ENCODE measurements at regions not wholly inside any gene's neighbourhood (a gene's known extent, or its start where the extent isn't known, plus 50 kb on each side); places are given as distances from the start of the nearest gene placed in this dataset.
"Not testable (repeated sequence)": the region's sequence is repeated elsewhere in the genome, so short reads cannot be mapped to it uniquely, and the experiment has no call there.

- no peak for DNase-seq
These were observed 71.8 kb downstream of the LARP7 start for GRCh38 chr4:112708772-112709171.

GRCh38 chr4:112714922-112715901, 78.3 kb downstream of the LARP7 start:
- DNase-seq = no peak

- DNase-seq = no peak
These were observed 80.9 kb downstream of the LARP7 start for GRCh38 chr4:112717856-112718255.

- DNase-seq = no peak
These were observed 84.7 kb downstream of the LARP7 start for GRCh38 chr4:112721627-112722026.

GRCh38 chr4:112726041-112726440, 89.1 kb downstream of the LARP7 start:
- DNase-seq = no peak

GRCh38 chr4:112727728-112728127, 90.8 kb downstream of the LARP7 start:
- DNase-seq = not testable (repeated sequence)

GRCh38 chr4:112731715-112732114, 94.8 kb downstream of the LARP7 start:
- DNase-seq = no peak

GRCh38 chr4:112732142-112732541, 95.2 kb downstream of the LARP7 start:
- no peak for DNase-seq

GRCh38 chr4:112735474-112735951, 98.6 kb downstream of the LARP7 start:
- DNase-seq = no peak

GRCh38 chr4:112736718-112737135, 99.8 kb downstream of the LARP7 start:
- DNase-seq = no peak

- DNase-seq = no peak
These were observed 102.5 kb downstream of the LARP7 start for GRCh38 chr4:112739442-112739841.

- no peak for DNase-seq
These were observed 110.1 kb downstream of the LARP7 start for GRCh38 chr4:112747036-112747435.

GRCh38 chr4:112748352-112748878, 111.5 kb downstream of the LARP7 start:
- DNase-seq = no peak

- DNase-seq = not testable (repeated sequence)
These were observed 113.8 kb downstream of the LARP7 start for GRCh38 chr4:112750749-112751148.

GRCh38 chr4:112751447-112751846, 114.5 kb downstream of the LARP7 start:
- no peak for DNase-seq

GRCh38 chr4:112752061-112752460, 115.1 kb downstream of the LARP7 start:
- no peak for DNase-seq

GRCh38 chr4:112752510-112752909, 115.6 kb downstream of the LARP7 start:
- no peak for DNase-seq

- no peak for DNase-seq
These were observed 116.4 kb downstream of the LARP7 start for GRCh38 chr4:112753333-112753732.

GRCh38 chr4:112759313-112759712, 122.4 kb downstream of the LARP7 start:
- no peak for DNase-seq

GRCh38 chr4:112765317-112765974, 128.5 kb downstream of the LARP7 start:
- peak; percentile 10 for DNase-seq

GRCh38 chr4:112766422-112766821, 129.5 kb downstream of the LARP7 start:
- DNase-seq = peak; percentile 4

- no peak for DNase-seq
These were observed 130.4 kb downstream of the LARP7 start for GRCh38 chr4:112767386-112767785.

GRCh38 chr4:112770114-112770513, 133.2 kb downstream of the LARP7 start:
- DNase-seq = no peak

GRCh38 chr4:112775801-112776200, 138.9 kb downstream of the LARP7 start:
- no peak for DNase-seq

Measured in fibroblast of skin of right quadriceps (primary cell).